ENCODE measurements at regions not wholly inside any gene's neighbourhood (a gene's known extent, or its start where the extent isn't known, plus 50 kb on each side); places are given as distances from the start of the nearest gene placed in this dataset.

DNA sequence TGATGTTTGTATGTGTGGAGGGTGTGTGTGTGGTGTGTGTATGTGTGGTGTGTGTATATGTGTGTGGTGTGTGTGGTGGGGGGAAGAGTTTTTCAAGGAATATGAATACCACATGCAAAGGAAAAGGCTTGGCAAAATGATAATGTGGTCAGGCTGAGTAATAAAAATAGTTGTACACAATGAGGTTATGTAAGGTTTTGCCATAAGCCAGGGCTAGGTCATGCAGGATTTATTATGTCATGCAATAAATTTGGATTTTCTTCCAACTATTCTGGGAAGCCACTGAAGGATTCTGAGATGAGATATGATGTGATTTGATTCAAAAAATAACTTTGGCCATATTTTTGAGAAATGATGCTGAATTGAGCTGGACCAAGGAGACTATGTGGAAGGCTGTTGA, 1191.6 kb upstream of the SEL1L start:
- FAIRE-seq (no peak), DNase-seq (ENCODE audit: low read depth in 1 of 2, low spot score in 1 of 2) (no peak), ATAC-seq (no peak)
- no peak overlapping the region for H3K27ac ChIP-seq
- H3K4me2 ChIP-seq = no peak overlapping the region
- POLR2A ChIA-PET = no interaction called here
- TF ChIP-seq SMC3 (IDR thresholded peaks at IDR 0.05) (no peak), ZFP36 (IDR thresholded peaks at IDR 0.05; ENCODE audit: borderline replicate concordance, partially characterized antibody) (no peak), ZSCAN20 (CRISPR knock-in tag; IDR thresholded peaks at IDR 0.05) (no peak), CHD2 (IDR thresholded peaks at IDR 0.05; ENCODE audit: low read length, partially characterized antibody) (no peak), PHF8 (IDR thresholded peaks at IDR 0.05; ENCODE audit: borderline replicate concordance, low read depth) (no peak)
- TF ChIP-seq, protein P1, sequence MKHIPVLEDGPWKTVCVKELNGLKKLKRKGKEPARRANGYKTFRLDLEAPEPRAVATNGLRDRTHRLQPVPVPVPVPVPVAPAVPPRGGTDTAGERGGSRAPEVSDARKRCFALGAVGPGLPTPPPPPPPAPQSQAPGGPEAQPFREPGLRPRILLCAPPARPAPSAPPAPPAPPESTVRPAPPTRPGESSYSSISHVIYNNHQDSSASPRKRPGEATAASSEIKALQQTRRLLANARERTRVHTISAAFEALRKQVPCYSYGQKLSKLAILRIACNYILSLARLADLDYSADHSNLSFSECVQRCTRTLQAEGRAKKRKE (CRISPR knock-in tag; IDR thresholded peaks at IDR 0.05; ENCODE audit: low read depth) = no peak
- TF ChIP-seq, protein P2, sequence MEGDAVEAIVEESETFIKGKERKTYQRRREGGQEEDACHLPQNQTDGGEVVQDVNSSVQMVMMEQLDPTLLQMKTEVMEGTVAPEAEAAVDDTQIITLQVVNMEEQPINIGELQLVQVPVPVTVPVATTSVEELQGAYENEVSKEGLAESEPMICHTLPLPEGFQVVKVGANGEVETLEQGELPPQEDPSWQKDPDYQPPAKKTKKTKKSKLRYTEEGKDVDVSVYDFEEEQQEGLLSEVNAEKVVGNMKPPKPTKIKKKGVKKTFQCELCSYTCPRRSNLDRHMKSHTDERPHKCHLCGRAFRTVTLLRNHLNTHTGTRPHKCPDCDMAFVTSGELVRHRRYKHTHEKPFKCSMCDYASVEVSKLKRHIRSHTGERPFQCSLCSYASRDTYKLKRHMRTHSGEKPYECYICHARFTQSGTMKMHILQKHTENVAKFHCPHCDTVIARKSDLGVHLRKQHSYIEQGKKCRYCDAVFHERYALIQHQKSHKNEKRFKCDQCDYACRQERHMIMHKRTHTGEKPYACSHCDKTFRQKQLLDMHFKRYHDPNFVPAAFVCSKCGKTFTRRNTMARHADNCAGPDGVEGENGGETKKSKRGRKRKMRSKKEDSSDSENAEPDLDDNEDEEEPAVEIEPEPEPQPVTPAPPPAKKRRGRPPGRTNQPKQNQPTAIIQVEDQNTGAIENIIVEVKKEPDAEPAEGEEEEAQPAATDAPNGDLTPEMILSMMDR (IDR thresholded peaks at IDR 0.05) = no peak
- TF ChIP-seq, protein P3, sequence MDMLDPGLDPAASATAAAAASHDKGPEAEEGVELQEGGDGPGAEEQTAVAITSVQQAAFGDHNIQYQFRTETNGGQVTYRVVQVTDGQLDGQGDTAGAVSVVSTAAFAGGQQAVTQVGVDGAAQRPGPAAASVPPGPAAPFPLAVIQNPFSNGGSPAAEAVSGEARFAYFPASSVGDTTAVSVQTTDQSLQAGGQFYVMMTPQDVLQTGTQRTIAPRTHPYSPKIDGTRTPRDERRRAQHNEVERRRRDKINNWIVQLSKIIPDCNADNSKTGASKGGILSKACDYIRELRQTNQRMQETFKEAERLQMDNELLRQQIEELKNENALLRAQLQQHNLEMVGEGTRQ (IDR thresholded peaks at IDR 0.05) = no peak
- no peaks in the 10 kb centered on the region for H3K4me1 ChIP-seq
- H3K9me3 ChIP-seq = no peaks in the 10 kb centered on the region; the same call in 2 of the 3 replicates
- H3K4me3 ChIP-seq = no peak overlapping the region
- CTCF ChIA-PET = no interaction called here

DNA sequence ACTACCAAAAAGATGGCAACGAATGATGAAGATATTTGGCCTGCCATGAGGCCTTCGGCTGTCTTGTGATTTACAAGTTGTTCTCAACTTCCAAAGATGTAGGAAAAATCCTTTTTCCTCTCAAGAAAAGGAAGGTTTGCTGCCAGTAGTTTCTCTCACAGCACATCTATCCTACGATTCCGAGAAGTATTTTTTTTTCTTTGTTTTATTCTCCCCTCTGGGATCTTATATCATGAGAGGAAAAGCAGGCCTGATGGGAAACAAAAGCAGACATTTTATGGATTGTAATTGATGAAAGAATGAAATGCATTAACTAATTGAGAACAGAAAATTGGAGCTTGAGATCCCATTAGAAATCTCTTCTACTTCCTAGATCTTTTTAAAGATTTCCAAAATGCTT, 1197.9 kb upstream of the SEL1L start:
- DNase-seq (ENCODE audit: low read depth in 1 of 2, low spot score in 1 of 2) (no peak), FAIRE-seq (no peak), ATAC-seq (no peak)
- CTCF ChIA-PET = no interaction called here
- H3K4me3 ChIP-seq = no peak overlapping the region
- TF ChIP-seq GATA3 (IDR thresholded peaks at IDR 0.05; ENCODE audit: borderline replicate concordance) (no peak), HOXB13 (CRISPR knock-in tag; IDR thresholded peaks at IDR 0.05; ENCODE audit: low read depth) (no peak), NR3C1 (IDR thresholded peaks at IDR 0.05) (no peak), POLR2A (IDR thresholded peaks at IDR 0.05; ENCODE audit: low read length) (no peak), HEYL (CRISPR knock-in tag; IDR thresholded peaks at IDR 0.05) (no peak), ZC3H11A (IDR thresholded peaks at IDR 0.05) (no peak), CHD4 (IDR thresholded peaks at IDR 0.05; ENCODE audit: borderline replicate concordance) (no peak), HOXA7 (CRISPR knock-in tag; IDR thresholded peaks at IDR 0.05) (no peak), MAZ (IDR thresholded peaks at IDR 0.05; ENCODE audit: borderline replicate concordance, low read depth, low read length) (no peak), RFX5 (IDR thresholded peaks at IDR 0.05) (no peak), HDAC2 (IDR thresholded peaks at IDR 0.05) (no peak), SREBF2 (IDR thresholded peaks at IDR 0.05) (no peak), RARB (CRISPR knock-in tag; IDR thresholded peaks at IDR 0.05) (no peak), CHD2 (IDR thresholded peaks at IDR 0.05; ENCODE audit: low read length, partially characterized antibody) (no peak)
- TF ChIP-seq, protein P2 (IDR thresholded peaks at IDR 0.05) = no peak
- H3K27ac ChIP-seq = no peak overlapping the region
- no peak overlapping the region for H3K4me2 ChIP-seq
- POLR2A ChIA-PET = no interaction called here
- WGBS (ENCODE audit: missing lambda C conversion rate) = 3% methylated on average over 4 of the region's 4 CpGs
- H3K4me1 ChIP-seq = no peaks in the 10 kb centered on the region
- no peaks in the 10 kb centered on the region for H3K9me3 ChIP-seq
